Aorta (tissue), 5 donors: ENCODE measurements at regions not wholly inside any gene's neighbourhood (a gene's known extent, or its start where the extent isn't known, plus 50 kb on each side); places are given as distances from the start of the nearest gene placed in this dataset.
"Not testable (repeated sequence)": the region's sequence is repeated elsewhere in the genome, so short reads cannot be mapped to it uniquely, and the experiment has no call there.

Source experiments
- ATAC-seq: fragments of 200-7000 bp; cut with Tn5 transposase; one replicate; pipeline ENCODE4 v1.9.1; 2022; ENCODE audit warnings: moderate library complexity; ENCODE audit not compliant: low FRiP score
- DNase-seq, 2 donors: peaks; one replicate each; pipeline ENCODE4 v3.0.0-alpha.2; 2020
- H3K27ac ChIP-seq, 2 donors: one replicate each; pipeline ENCODE4 v1.5.1; 2013; ENCODE audit warnings: low read length in 2 of 2, mild to moderate bottlenecking in 2 of 2, moderate library complexity in 2 of 2, control low read depth in 1 of 2, inconsistent platforms in 1 of 2, low read depth in 1 of 2
- H3K27me3 ChIP-seq, 2 donors: one replicate each; pipeline ENCODE4 v1.6.1; 2013; ENCODE audit warnings: control low read depth in 1 of 2, low read length in 1 of 2, mild to moderate bottlenecking in 1 of 2, moderate library complexity in 1 of 2; ENCODE audit not compliant: insufficient read depth in 2 of 2, control insufficient read depth in 1 of 2
- H3K36me3 ChIP-seq, 2 donors: one replicate each; pipeline ENCODE4 v1.6.1; 2013; ENCODE audit warnings: control low read depth in 1 of 2, low read length in 1 of 2, mild to moderate bottlenecking in 1 of 2; ENCODE audit not compliant: insufficient read depth in 2 of 2, control insufficient read depth in 1 of 2
- H3K4me1 ChIP-seq, 2 donors: one replicate each; pipeline ENCODE4 v1.6.1; 2013; ENCODE audit warnings: low read length in 2 of 2, control low read depth in 1 of 2, mild to moderate bottlenecking in 1 of 2, moderate library complexity in 1 of 2; ENCODE audit not compliant: insufficient read depth in 2 of 2, control insufficient read depth in 1 of 2
- H3K4me3 ChIP-seq, 2 donors: one replicate each; pipeline ENCODE4 v1.5.1; 2013; ENCODE audit warnings: low read length in 2 of 2, control low read depth in 1 of 2, mild to moderate bottlenecking in 1 of 2
- H3K9me3 ChIP-seq: one replicate; pipeline ENCODE4 v1.6.1; 2013; ENCODE audit warnings: mild to moderate bottlenecking, low read length; ENCODE audit not compliant: control insufficient read depth
- WGBS, 2 donors: extraction: QIAGEN DNeasy Blood & Tissue Kit; methylation state at CpG; one replicate each; pipeline ENCODE4 v1.1.7; 2013; 5-methylcytosine and 5-hydroxymethylcytosine counted together
- intact Hi-C, 2 donors: fragments of 100-400 bp; cut with DNase I; formaldehyde crosslinking; loops; one replicate each; pipeline versions ENCODE4 v1.14.2 to v1.15.0; 2022
- donor health status: healthy with polysubstance abuse.
- donor health status: Bipolar disorder and iron deficiency.
- donor health status: DM: no; HTN: no; CAD: no.
- donor health status: DM: no; HTN: no; CAD: no.
- donor health status: DM: yes; HTN: yes; CAD: no.

GRCh38 chr2:78780256-78780655 lies 245.2 kb upstream of the REG3G start:
- DNase-seq (no peak), ATAC-seq (no peak)
- intact Hi-C loops: no loop called here
- no peaks in the 10 kb centered on the region for H3K27me3 ChIP-seq
- no peaks in the 10 kb centered on the region for H3K9me3 ChIP-seq
- peak overlapping the region; percentile 33 to 59 for H3K4me3 ChIP-seq
- peaks cover 0 to 6% of the 10 kb centered on the region in 2 donors for H3K4me1 ChIP-seq
- WGBS, 2 donors: 8 to 10% methylated on average over 5 of the region's 5 CpGs
- peak overlapping the region in 1 of 2 donors; percentile 11 for H3K27ac ChIP-seq
- H3K36me3 ChIP-seq: no peaks in the 10 kb centered on the region

DNA sequence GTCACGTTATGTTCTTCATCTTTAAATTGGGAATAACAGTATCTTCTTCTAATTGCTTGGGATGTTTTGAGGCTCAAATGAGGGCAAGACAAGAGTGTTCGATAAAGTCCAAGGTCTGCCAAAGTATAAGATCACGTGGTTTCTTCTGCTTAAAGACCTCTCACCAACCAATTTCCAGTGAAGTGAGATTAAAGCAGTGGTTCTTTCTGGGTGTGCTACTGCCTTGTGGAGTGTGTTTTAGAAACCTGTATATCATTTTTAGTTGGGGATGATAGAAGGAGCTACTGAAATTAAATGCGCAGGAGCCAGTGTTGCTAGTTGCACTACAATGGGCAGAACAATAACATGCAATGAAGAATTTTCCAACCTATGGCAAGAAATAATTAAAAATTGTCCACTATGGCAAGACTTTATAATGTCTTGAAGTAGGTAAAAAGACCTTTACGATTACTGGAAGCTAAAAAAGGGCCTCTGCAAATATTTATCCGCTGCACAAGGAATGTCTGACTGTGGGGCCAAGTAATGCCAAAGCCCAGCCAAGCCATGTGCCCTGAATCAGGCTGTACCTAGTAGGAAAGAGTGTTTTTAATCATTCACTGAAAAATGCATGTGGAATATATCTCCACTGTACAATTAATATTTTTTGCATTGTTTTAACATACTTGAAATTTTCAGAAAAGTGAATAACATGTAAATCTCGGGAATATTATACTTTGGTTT lies 244.5 kb upstream of the REG3G start:
- no peak for DNase-seq
- peaks cover 0 to 6% of the 10 kb centered on the region in 2 donors for H3K4me1 ChIP-seq
- ATAC-seq: no peak
- peak overlapping the region in 1 of 2 donors; percentile 59 for H3K4me3 ChIP-seq
- H3K36me3 ChIP-seq: no peaks in the 10 kb centered on the region
- 14 to 15% methylated on average over 7 of the region's 7 CpGs for WGBS, 2 donors
- H3K27me3 ChIP-seq: no peaks in the 10 kb centered on the region
- no peak overlapping the region for H3K27ac ChIP-seq
- intact Hi-C loops: no loop called here
- no peaks in the 10 kb centered on the region for H3K9me3 ChIP-seq

GRCh38 chr2:78782196-78782595 lies 243.3 kb upstream of the REG3G start:
- ATAC-seq: no peak
- Histone ChIP-seq H3K36me3 (no peaks in the 10 kb centered on the region), H3K4me3 (no peak overlapping the region), H3K27ac (no peak overlapping the region), H3K9me3 (no peaks in the 10 kb centered on the region), H3K4me1 (peaks cover 0 to 6% of the 10 kb centered on the region in 2 donors), H3K27me3 (no peaks in the 10 kb centered on the region)
- intact Hi-C loops: no loop called here
- 94 to 96% methylated on average over 4 of the region's 4 CpGs for WGBS, 2 donors
- no peak for DNase-seq

- Histone ChIP-seq H3K4me1 (no peaks in the 10 kb centered on the region), H3K36me3 (no peaks in the 10 kb centered on the region), H3K9me3 (no peaks in the 10 kb centered on the region), H3K27ac (no peak overlapping the region), H3K27me3 (no peaks in the 10 kb centered on the region), H3K4me3 (no peak overlapping the region)
- WGBS, 2 donors: 59 to 60% methylated on average over 3 of the region's 3 CpGs
- no peak for ATAC-seq
- DNase-seq: no peak
- intact Hi-C loops: no loop called here
Measured at GRCh38 chr2:78811955-78812610, 213.4 kb upstream of the REG3G start.

GRCh38 chr2:78814331-78814986 lies 211.0 kb upstream of the REG3G start:
- intact Hi-C loops: no loop called here
- DNase-seq (no peak), ATAC-seq (no peak)
- Histone ChIP-seq H3K4me1 (no peaks in the 10 kb centered on the region), H3K4me3 (no peak overlapping the region), H3K9me3 (no peaks in the 10 kb centered on the region), H3K27me3 (no peaks in the 10 kb centered on the region), H3K36me3 (no peaks in the 10 kb centered on the region), H3K27ac (no peak overlapping the region)
- WGBS, 2 donors: 71 to 78% methylated on average over 12 of the region's 12 CpGs

DNA sequence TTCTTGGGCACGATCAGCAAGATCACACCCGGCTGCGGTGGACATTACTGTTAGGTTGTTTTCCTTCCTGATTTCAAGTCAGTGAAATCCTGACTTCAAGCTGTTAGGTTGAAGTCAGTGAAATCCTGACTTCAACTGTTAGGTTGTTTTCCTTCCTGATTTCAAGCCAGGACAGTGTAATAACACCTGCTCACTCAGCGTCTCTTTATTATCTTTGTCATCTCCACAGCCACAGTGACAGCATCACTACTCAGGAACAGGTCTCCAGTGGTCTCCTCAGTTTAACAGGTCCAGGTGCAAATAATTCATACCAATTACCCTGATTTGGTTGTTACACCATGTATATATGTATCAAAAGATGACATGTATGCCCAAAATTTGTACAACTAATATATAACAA lies 208.1 kb upstream of the REG3G start:
- WGBS, 2 donors: 63 to 74% methylated on average over 4 of the region's 4 CpGs
- H3K4me3 ChIP-seq: no peak overlapping the region
- H3K27me3 ChIP-seq: no peaks in the 10 kb centered on the region
- H3K27ac ChIP-seq: no peak overlapping the region
- DNase-seq (no peak), ATAC-seq (no peak)
- no peaks in the 10 kb centered on the region for H3K36me3 ChIP-seq
- no peaks in the 10 kb centered on the region for H3K4me1 ChIP-seq
- no peaks in the 10 kb centered on the region for H3K9me3 ChIP-seq
- intact Hi-C loops: no loop called here

DNA sequence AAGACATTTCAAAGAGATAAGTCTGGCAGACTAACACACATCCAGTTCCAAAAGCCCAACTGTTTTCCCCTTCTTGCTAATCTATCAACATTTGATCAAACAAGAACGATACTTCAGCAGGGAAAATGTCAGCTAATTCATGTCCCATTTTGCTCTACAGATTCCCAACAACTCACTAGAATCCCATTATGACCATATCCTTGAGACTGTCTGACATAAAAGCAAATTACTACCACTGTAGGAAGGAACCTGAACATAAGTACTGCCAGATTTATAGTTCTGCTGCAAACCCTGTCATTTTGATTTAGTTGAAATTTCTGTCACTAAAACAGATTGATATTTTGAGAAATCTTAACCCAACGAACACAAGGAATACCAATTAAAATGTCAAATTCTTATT lies 193.0 kb upstream of the REG3G start:
- Histone ChIP-seq H3K4me1 (no peaks in the 10 kb centered on the region), H3K4me3 (no peak overlapping the region), H3K27ac (no peak overlapping the region), H3K27me3 (no peaks in the 10 kb centered on the region), H3K9me3 (no peaks in the 10 kb centered on the region), H3K36me3 (no peaks in the 10 kb centered on the region)
- intact Hi-C loops: no loop called here
- ATAC-seq (no peak), DNase-seq (no peak)
- WGBS, 2 donors: 25 to 38% methylated on average over 2 of the region's 2 CpGs

- no peaks in the 10 kb centered on the region for H3K9me3 ChIP-seq
- no peaks in the 10 kb centered on the region for H3K27me3 ChIP-seq
- H3K27ac ChIP-seq: no peak overlapping the region
- DNase-seq (no peak), ATAC-seq (no peak)
- H3K4me3 ChIP-seq: no peak overlapping the region
- no peaks in the 10 kb centered on the region for H3K4me1 ChIP-seq
- H3K36me3 ChIP-seq: no peaks in the 10 kb centered on the region
- intact Hi-C loops: no loop called here
- 10 to 18% methylated on average over 3 of the region's 3 CpGs for WGBS, 2 donors
Measured at GRCh38 chr2:78839259-78839658, 186.2 kb upstream of the REG3G start.

- intact Hi-C loops, ATAC-seq, H3K27me3 ChIP-seq, DNase-seq, H3K4me1 ChIP-seq, H3K4me3 ChIP-seq, H3K36me3 ChIP-seq, H3K27ac ChIP-seq, H3K9me3 ChIP-seq: not testable (repeated sequence)
- WGBS, 2 donors: 93 to 94% methylated on average over 10 of the region's 10 CpGs
Measured at GRCh38 chr2:78840311-78840710, 185.2 kb upstream of the REG3G start.
